ENCODE measurements at regions not wholly inside any gene's neighbourhood (a gene's known extent, or its start where the extent isn't known, plus 50 kb on each side); places are given as distances from the start of the nearest gene placed in this dataset.

GRCh38 chr5:99138911-99139310 is 210.1 kb upstream of the CHD1 start:
- Mint-ChIP-seq H3K9me3 (no peaks in the 10 kb centered on the region), H3K4me3 (no peak overlapping the region), H3K27ac (no peak overlapping the region), H3K27me3 (no peaks in the 10 kb centered on the region), H3K36me3 (ENCODE audit: low read depth) (no peaks in the 10 kb centered on the region), H3K4me1 (no peaks in the 10 kb centered on the region)
- no peak for DNase-seq
- intact Hi-C loops (cut with micrococcal nuclease) = no loop called here

GRCh38 chr5:99133921-99134320 is 205.1 kb upstream of the CHD1 start:
- no peaks in the 10 kb centered on the region for H3K4me1 Mint-ChIP-seq
- H3K27me3 Mint-ChIP-seq = no peaks in the 10 kb centered on the region
- no peaks in the 10 kb centered on the region for H3K36me3 Mint-ChIP-seq (ENCODE audit: low read depth)
- no peak for DNase-seq
- H3K9me3 Mint-ChIP-seq = no peaks in the 10 kb centered on the region
- intact Hi-C loops (cut with micrococcal nuclease) = no loop called here
- no peak overlapping the region for H3K27ac Mint-ChIP-seq
- H3K4me3 Mint-ChIP-seq = no peak overlapping the region

GRCh38 chr5:99129768-99130501 is 201.1 kb upstream of the CHD1 start:
- intact Hi-C loops (cut with micrococcal nuclease) = no loop called here
- Mint-ChIP-seq H3K27ac (no peak overlapping the region), H3K9me3 (no peaks in the 10 kb centered on the region), H3K36me3 (ENCODE audit: low read depth) (no peaks in the 10 kb centered on the region), H3K27me3 (peaks cover 2% of the 10 kb centered on the region), H3K4me3 (no peak overlapping the region), H3K4me1 (no peaks in the 10 kb centered on the region)
- DNase-seq = no peak

GRCh38 chr5:99122976-99123375 is 194.2 kb upstream of the CHD1 start:
- Mint-ChIP-seq H3K27ac (no peak overlapping the region), H3K36me3 (ENCODE audit: low read depth) (no peaks in the 10 kb centered on the region), H3K4me1 (no peaks in the 10 kb centered on the region), H3K27me3 (no peaks in the 10 kb centered on the region), H3K4me3 (no peak overlapping the region), H3K9me3 (no peaks in the 10 kb centered on the region)
- intact Hi-C loops (cut with micrococcal nuclease) = no loop called here
- DNase-seq = no peak

GRCh38 chr5:99119326-99119725 is 190.5 kb upstream of the CHD1 start:
- intact Hi-C loops (cut with micrococcal nuclease) = no loop called here
- no peak for DNase-seq
- Mint-ChIP-seq H3K27ac (no peak overlapping the region), H3K4me3 (no peak overlapping the region), H3K36me3 (ENCODE audit: low read depth) (no peaks in the 10 kb centered on the region), H3K4me1 (no peaks in the 10 kb centered on the region), H3K9me3 (no peaks in the 10 kb centered on the region), H3K27me3 (no peaks in the 10 kb centered on the region)

GRCh38 chr5:99116526-99116925 is 187.7 kb upstream of the CHD1 start:
- intact Hi-C loops (cut with micrococcal nuclease) = no loop called here
- Mint-ChIP-seq H3K36me3 (ENCODE audit: low read depth) (no peaks in the 10 kb centered on the region), H3K27ac (no peak overlapping the region), H3K4me3 (no peak overlapping the region), H3K4me1 (no peaks in the 10 kb centered on the region), H3K27me3 (peaks cover 3% of the 10 kb centered on the region), H3K9me3 (no peaks in the 10 kb centered on the region)
- DNase-seq = no peak

- no peak overlapping the region for H3K27ac Mint-ChIP-seq
- no peaks in the 10 kb centered on the region for H3K4me1 Mint-ChIP-seq
- no peak overlapping the region for H3K4me3 Mint-ChIP-seq
- H3K27me3 Mint-ChIP-seq = peaks cover 12% of the 10 kb centered on the region
- no peak for DNase-seq
- no peaks in the 10 kb centered on the region for H3K9me3 Mint-ChIP-seq
- intact Hi-C loops (cut with micrococcal nuclease) = no loop called here
- no peaks in the 10 kb centered on the region for H3K36me3 Mint-ChIP-seq (ENCODE audit: low read depth)
These were observed 181.1 kb upstream of the CHD1 start for GRCh38 chr5:99109894-99110293.

GRCh38 chr5:99105216-99105615 is 176.4 kb upstream of the CHD1 start:
- Mint-ChIP-seq H3K9me3 (no peaks in the 10 kb centered on the region), H3K4me1 (no peaks in the 10 kb centered on the region), H3K36me3 (ENCODE audit: low read depth) (no peaks in the 10 kb centered on the region), H3K27ac (no peak overlapping the region), H3K4me3 (no peak overlapping the region), H3K27me3 (peaks cover 8% of the 10 kb centered on the region)
- no peak for DNase-seq
- intact Hi-C loops (cut with micrococcal nuclease) = no loop called here

- H3K4me3 Mint-ChIP-seq = no peak overlapping the region
- H3K4me1 Mint-ChIP-seq = no peaks in the 10 kb centered on the region
- H3K9me3 Mint-ChIP-seq = no peaks in the 10 kb centered on the region
- H3K36me3 Mint-ChIP-seq (ENCODE audit: low read depth) = no peaks in the 10 kb centered on the region
- DNase-seq = no peak
- intact Hi-C loops (cut with micrococcal nuclease) = no loop called here
- no peak overlapping the region for H3K27ac Mint-ChIP-seq
- H3K27me3 Mint-ChIP-seq = peaks cover 12% of the 10 kb centered on the region
These were observed 175.8 kb upstream of the CHD1 start for GRCh38 chr5:99104538-99105132.

GRCh38 chr5:99102073-99102697 is 173.4 kb upstream of the CHD1 start:
- DNase-seq = no peak
- H3K27me3 Mint-ChIP-seq = peaks cover 10% of the 10 kb centered on the region
- intact Hi-C loops (cut with micrococcal nuclease) = no loop called here
- no peaks in the 10 kb centered on the region for H3K4me1 Mint-ChIP-seq
- no peak overlapping the region for H3K4me3 Mint-ChIP-seq
- H3K36me3 Mint-ChIP-seq (ENCODE audit: low read depth) = no peaks in the 10 kb centered on the region
- H3K9me3 Mint-ChIP-seq = no peaks in the 10 kb centered on the region
- no peak overlapping the region for H3K27ac Mint-ChIP-seq

GRCh38 chr5:99099691-99100090 is 170.9 kb upstream of the CHD1 start:
- no peak overlapping the region for H3K27ac Mint-ChIP-seq
- H3K4me1 Mint-ChIP-seq = no peaks in the 10 kb centered on the region
- no peak for DNase-seq
- intact Hi-C loops (cut with micrococcal nuclease) = no loop called here
- no peaks in the 10 kb centered on the region for H3K36me3 Mint-ChIP-seq (ENCODE audit: low read depth)
- H3K27me3 Mint-ChIP-seq = peaks cover 10% of the 10 kb centered on the region
- H3K9me3 Mint-ChIP-seq = no peaks in the 10 kb centered on the region
- no peak overlapping the region for H3K4me3 Mint-ChIP-seq

- Mint-ChIP-seq H3K27ac (no peak overlapping the region), H3K36me3 (ENCODE audit: low read depth) (no peaks in the 10 kb centered on the region)
- intact Hi-C loops (cut with micrococcal nuclease) = no loop called here
These were observed 161.2 kb upstream of the CHD1 start for GRCh38 chr5:99089822-99090549.

GRCh38 chr5:99088309-99088708 is 159.5 kb upstream of the CHD1 start:
- DNase-seq = no peak
- intact Hi-C loops (cut with micrococcal nuclease) = no loop called here
- Mint-ChIP-seq H3K4me1 (no peaks in the 10 kb centered on the region), H3K4me3 (no peak overlapping the region), H3K27me3 (peaks cover 9% of the 10 kb centered on the region), H3K9me3 (no peaks in the 10 kb centered on the region), H3K36me3 (ENCODE audit: low read depth) (no peaks in the 10 kb centered on the region), H3K27ac (no peak overlapping the region)

More at GRCh38 chr5:99089822-99090549, 161.2 kb upstream of the CHD1 start:
- H3K27me3 Mint-ChIP-seq = peaks cover 9% of the 10 kb centered on the region
- no peaks in the 10 kb centered on the region for H3K9me3 Mint-ChIP-seq
- no peak for DNase-seq
- H3K4me3 Mint-ChIP-seq = no peak overlapping the region
- H3K4me1 Mint-ChIP-seq = no peaks in the 10 kb centered on the region

- Mint-ChIP-seq H3K4me1 (no peaks in the 10 kb centered on the region), H3K36me3 (ENCODE audit: low read depth) (no peaks in the 10 kb centered on the region), H3K9me3 (no peaks in the 10 kb centered on the region), H3K27me3 (peaks cover 2% of the 10 kb centered on the region), H3K4me3 (no peak overlapping the region), H3K27ac (no peak overlapping the region)
- DNase-seq = no peak
- intact Hi-C loops (cut with micrococcal nuclease) = no loop called here
These were observed 154.4 kb upstream of the CHD1 start for GRCh38 chr5:99083197-99083596.

Measured in activated CD4-positive, alpha-beta T cell treated with anti-CD3 and anti-CD28 coated beads, Interleukin-2, amount 10 ng/mL, durations not matched to agents 24 days and 14 days (primary cell).